ENCODE measurements at regions not wholly inside any gene's neighbourhood (a gene's known extent, or its start where the extent isn't known, plus 50 kb on each side); places are given as distances from the start of the nearest gene placed in this dataset.

DNA sequence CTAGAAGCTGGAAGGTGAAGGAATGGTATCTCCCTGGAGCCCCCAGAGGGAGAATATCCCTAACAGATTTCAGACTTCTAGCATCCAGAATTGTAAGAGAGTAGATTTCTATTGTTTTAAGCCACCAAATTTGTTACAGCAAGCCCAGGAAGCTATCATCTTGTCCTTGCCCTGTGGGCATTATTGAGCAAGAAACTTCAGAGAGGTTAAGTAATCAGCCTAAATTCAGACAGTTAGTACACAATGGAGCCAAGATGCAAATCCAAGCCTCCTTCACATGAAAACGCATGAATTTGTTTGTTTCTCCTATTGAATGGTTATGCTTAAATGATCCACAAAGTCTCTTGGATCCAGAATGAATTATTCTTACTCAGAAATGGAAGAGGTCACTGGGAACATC, 55.2 kb upstream of the TRIB2 start:
- FAIRE-seq, result no peak

DNA sequence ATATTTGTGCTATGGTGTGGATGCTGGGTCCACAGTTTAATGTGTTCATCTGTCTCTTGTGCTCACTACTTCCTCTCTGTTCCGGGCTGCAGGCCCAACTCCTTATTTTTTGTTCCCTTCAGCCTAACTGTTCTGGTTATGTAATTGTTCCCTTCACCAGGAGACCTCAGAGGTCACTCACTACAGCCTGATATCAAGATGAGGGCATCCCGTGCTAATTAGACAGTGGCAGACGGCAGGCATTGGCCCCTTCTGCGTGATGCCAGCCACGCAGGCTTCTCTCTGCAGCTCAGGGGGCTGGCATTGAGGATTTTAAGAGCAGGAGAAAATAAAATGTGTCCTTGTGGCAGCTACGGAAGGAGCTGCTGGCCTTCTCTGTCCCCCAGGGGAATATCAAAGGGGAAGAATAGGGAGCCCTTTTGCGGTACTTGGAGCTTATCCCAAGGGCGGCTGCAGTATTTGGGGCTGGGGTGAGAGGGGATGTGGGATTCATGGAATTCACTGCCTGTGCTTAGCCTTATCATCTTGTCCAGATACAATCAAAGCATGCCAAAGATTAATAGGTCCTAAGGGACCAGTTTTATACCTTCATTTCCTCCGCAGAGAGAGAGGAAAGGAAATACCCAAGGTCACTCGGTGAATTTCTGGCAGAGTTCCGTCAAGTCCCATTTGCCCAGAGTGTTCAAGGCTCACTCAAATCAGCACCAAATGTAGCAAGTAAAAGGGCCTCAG, 53.3 kb upstream of the TRIB2 start:
- no peak for FAIRE-seq

DNA sequence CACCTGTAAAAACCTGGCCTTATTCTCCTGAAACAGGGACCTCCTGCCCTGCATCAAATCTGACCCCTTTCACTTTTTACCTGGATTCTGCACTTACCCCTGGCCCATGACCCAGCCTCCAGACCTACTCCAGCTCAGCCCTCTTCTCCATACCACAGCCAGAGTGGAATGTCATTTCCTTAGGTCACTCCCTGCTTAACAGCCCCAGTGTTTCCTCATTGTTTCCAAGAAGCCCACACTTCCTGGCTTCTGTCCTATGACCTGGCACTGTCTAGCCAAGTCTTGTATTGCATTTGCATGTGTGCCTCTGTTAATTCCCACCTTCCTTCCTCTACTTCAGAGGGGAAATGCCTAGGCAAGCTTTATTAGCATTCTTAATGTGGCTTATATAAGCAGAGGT, 51.4 kb upstream of the TRIB2 start:
- no peak for FAIRE-seq

DNA sequence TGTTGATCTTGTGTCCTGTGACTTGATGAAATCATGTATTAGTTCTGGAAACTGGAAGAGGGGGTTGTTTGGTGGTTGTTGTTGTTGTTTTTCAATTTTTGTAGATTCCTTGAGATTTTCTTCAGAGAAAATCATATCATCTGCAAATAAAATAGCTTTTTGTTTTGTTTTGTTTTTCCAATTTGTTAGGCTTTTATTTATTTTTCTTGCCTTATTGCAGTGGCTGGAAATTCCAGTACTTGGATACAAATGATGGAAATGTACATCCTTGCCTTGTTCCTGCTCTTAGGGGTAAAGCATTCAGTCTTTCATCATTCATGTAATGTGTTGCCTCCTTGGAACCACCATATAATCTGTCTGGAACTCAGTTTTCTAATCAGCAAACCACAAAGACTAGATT, 50.3 kb upstream of the TRIB2 start:
- FAIRE-seq, result no peak
